Breast epithelium (tissue), 4 donors: ENCODE measurements at regions not wholly inside any gene's neighbourhood (a gene's known extent, or its start where the extent isn't known, plus 50 kb on each side); places are given as distances from the start of the nearest gene placed in this dataset.
"Not testable (repeated sequence)": the region's sequence is repeated elsewhere in the genome, so short reads cannot be mapped to it uniquely, and the experiment has no call there.

Source experiments
- DNase-seq, 2 donors: peaks; one replicate each; pipeline ENCODE4 v3.0.0-alpha.2; 2019; ENCODE audit warnings: low spot score in 2 of 2
- H3K27ac ChIP-seq, 2 donors: fragments of 200-600 bp; sonication (generic) in 1 of 2; one replicate each; pipeline ENCODE4 v1.5.1; 2016 to 2019; ENCODE audit warnings: mild to moderate bottlenecking in 1 of 2
- H3K27me3 ChIP-seq, 2 donors: fragments of 200-600 bp; sonication (generic) in 1 of 2; one replicate each; pipeline versions ENCODE4 v1.5.1 to v1.6.0; 2017 to 2019; ENCODE audit warnings: control low read depth in 1 of 2, mild to moderate bottlenecking in 1 of 2
- H3K36me3 ChIP-seq: fragments of 200-600 bp; one replicate; pipeline ENCODE4 v1.5.1; 2019
- H3K4me1 ChIP-seq, 2 donors: fragments of 200-600 bp; sonication (generic); one replicate each; pipeline ENCODE4 v1.5.1; 2016 to 2019; ENCODE audit warnings: control low read depth in 1 of 2
- H3K4me3 ChIP-seq, 3 donors: fragments of 200-600 bp; sonication (generic); 1 replicate in 2 of 3; 2 replicates in 1 of 3; pipeline ENCODE4 v1.5.1; 2016 to 2019; ENCODE audit warnings: mild to moderate bottlenecking in 3 of 3, moderate library complexity in 2 of 3
- H3K9me3 ChIP-seq, 2 donors: fragments of 200-600 bp; sonication (generic) in 1 of 2; one replicate each; pipeline ENCODE4 v1.5.1; 2016 to 2019; ENCODE audit warnings: control low read depth in 1 of 2
- POLR2A ChIP-seq: fragments of 450-650 bp; IDR thresholded peaks from one replicate; pipeline ENCODE4 v1.6.1; 2016; ENCODE audit warnings: antibody characterized with exemption, mild to moderate bottlenecking, moderate library complexity
- POLR2AphosphoS5 ChIP-seq, 3 donors: sonication (generic); formaldehyde crosslinking; IDR thresholded peaks; one replicate each; pipeline ENCODE4 v1.6.1; 2017; ENCODE audit warnings: antibody characterized with exemption in 3 of 3
- intact Hi-C: fragments of 100-400 bp; cut with DNase I; formaldehyde crosslinking; loops from one replicate; pipeline ENCODE4 v1.15.1; 2023; ENCODE audit warnings: low total_unique reads
- TF ChIP-seq, protein P1 (sequence below), 3 donors: fragments of 450-650 bp; IDR thresholded peaks; one replicate each; pipeline ENCODE4 v1.5.1; 2016 to 2017; ENCODE audit warnings: antibody characterized with exemption in 3 of 3, mild to moderate bottlenecking in 3 of 3, moderate library complexity in 3 of 3

DNA sequence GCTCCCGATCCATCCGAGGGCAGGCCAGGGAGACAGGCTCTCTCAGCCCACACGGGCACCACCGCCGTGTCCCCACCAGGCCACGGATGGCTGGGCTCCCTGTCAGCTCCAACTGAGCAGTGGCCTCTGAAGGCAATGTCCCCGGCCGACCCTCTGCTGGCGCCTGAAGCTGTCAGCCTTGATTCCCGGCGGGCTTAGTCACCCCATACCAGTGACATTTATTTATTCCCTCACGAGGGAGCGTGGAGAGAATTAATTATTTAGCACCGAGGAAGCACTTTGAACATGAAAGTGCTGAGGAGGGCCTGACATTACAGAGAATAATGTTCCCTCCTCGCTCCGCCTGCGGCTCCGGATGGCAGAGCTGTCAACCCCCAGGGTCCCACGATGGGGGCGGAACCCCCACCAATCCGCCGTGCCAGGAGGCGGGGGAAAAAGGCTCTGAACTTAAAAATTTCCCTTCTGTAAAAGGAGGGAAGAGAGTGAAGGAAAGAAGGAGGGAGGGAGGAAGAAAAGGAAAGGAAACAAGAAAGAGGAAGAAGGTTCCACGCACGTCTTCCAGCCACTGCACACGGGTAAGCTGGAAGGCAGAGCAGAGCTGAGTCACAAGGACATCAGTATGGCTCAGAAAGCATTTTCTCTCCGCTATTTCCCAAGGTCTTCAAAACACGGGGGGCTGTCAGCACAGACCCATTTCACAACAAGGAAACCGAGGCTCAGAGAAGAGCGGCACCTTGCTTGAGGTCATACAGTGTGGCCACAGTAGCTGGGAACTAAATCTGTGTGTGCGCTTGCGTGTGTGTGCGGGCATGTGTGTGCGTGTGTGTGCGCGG, 108.7 kb upstream of the NCOR2 start:
- H3K4me1 ChIP-seq: peaks cover 2 to 8% of the 10 kb centered on the region in 2 donors
- H3K4me3 ChIP-seq: peak overlapping the region in 2 of 3 donors; percentile 5 to 48
- TF ChIP-seq POLR2A (no peak), POLR2AphosphoS5 (IDR thresholded peaks at IDR 0.05) (peak in 1 of 3 donors; percentile 43)
- no peak for DNase-seq
- no peaks in the 10 kb centered on the region for H3K36me3 ChIP-seq
- peak overlapping the region; percentile 25 to 38 for H3K27ac ChIP-seq
- intact Hi-C loops: no loop called here
- H3K9me3 ChIP-seq: no peaks in the 10 kb centered on the region
- H3K27me3 ChIP-seq: no peaks in the 10 kb centered on the region

DNA sequence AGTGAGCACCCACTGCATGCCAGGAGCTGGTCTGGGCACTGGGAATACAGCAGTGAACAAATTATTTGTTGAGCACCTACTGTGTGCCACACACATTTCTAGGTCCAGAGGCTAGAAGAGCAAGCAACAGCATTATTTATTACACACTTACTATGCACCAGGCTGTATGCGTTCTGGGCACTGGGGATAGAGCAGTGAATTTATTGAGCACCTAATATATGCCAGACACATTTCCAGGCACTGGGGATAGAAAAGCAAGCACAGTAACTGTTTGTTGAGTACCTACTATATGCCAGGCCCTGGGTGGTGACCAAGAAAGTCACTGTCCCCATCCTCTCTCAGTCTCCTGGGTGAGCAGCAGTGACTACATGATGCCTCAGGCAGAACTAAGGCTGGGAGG, 107.5 kb upstream of the NCOR2 start:
- H3K27ac ChIP-seq: no peak overlapping the region
- no peaks in the 10 kb centered on the region for H3K36me3 ChIP-seq
- intact Hi-C loops: no loop called here
- TF ChIP-seq POLR2AphosphoS5 (IDR thresholded peaks at IDR 0.05) (no peak), POLR2A (no peak)
- TF ChIP-seq, protein P1, sequence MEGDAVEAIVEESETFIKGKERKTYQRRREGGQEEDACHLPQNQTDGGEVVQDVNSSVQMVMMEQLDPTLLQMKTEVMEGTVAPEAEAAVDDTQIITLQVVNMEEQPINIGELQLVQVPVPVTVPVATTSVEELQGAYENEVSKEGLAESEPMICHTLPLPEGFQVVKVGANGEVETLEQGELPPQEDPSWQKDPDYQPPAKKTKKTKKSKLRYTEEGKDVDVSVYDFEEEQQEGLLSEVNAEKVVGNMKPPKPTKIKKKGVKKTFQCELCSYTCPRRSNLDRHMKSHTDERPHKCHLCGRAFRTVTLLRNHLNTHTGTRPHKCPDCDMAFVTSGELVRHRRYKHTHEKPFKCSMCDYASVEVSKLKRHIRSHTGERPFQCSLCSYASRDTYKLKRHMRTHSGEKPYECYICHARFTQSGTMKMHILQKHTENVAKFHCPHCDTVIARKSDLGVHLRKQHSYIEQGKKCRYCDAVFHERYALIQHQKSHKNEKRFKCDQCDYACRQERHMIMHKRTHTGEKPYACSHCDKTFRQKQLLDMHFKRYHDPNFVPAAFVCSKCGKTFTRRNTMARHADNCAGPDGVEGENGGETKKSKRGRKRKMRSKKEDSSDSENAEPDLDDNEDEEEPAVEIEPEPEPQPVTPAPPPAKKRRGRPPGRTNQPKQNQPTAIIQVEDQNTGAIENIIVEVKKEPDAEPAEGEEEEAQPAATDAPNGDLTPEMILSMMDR (IDR thresholded peaks at IDR 0.05): no peak
- peaks cover 2 to 6% of the 10 kb centered on the region in 2 donors for H3K4me1 ChIP-seq
- no peaks in the 10 kb centered on the region for H3K9me3 ChIP-seq
- no peaks in the 10 kb centered on the region for H3K27me3 ChIP-seq
- DNase-seq: no peak
- no peak overlapping the region for H3K4me3 ChIP-seq

DNA sequence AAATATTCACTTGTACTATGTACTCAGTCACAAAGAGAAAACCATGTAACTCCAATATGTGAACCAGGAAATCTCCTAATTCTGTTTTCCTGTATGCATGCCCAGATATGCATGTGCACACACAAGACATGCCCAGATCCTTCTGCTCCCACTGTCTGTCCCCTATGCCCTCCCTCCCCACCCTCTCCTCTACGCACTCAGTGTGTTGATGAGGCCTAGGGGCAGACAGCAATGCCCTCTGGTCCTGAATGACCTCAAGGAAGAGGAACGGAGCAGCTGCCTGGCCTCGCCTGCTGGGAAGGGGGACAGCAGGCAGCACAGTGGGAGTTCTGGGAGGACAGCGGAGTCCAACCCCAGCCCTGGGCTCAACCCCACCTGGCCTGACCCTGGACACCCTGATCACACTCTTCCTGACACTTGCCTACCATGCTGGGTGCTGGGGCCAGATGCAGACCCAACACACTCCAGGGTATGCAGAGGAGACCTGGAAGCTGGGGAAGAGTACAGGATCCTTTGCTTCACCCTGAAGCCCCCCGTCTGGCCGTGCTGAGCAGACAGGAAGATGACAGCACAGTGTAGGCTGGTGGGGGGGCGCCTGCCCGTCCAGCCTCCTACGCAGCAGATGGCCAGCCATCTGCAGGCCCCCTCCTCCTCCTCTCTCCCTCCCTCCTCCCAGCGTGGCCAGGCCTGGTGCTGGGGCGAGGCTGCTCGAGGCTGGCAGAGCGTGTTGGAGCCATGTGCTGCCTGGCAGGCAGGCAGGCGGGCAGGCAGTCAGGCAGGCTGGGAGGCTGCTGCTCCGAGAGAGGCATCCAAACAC, 106.6 kb upstream of the NCOR2 start:
- peak overlapping the region in 1 of 2 donors; percentile 43 for H3K27ac ChIP-seq
- H3K36me3 ChIP-seq: no peaks in the 10 kb centered on the region
- no peak for DNase-seq
- H3K9me3 ChIP-seq: no peaks in the 10 kb centered on the region
- no peaks in the 10 kb centered on the region for H3K27me3 ChIP-seq
- TF ChIP-seq, protein P1 (IDR thresholded peaks at IDR 0.05): no peak
- no peak for TF ChIP-seq POLR2A
- TF ChIP-seq POLR2AphosphoS5 (IDR thresholded peaks at IDR 0.05): no peak
- intact Hi-C loops: no loop called here
- no peaks in the 10 kb centered on the region for H3K4me1 ChIP-seq
- H3K4me3 ChIP-seq: no peak overlapping the region

DNA sequence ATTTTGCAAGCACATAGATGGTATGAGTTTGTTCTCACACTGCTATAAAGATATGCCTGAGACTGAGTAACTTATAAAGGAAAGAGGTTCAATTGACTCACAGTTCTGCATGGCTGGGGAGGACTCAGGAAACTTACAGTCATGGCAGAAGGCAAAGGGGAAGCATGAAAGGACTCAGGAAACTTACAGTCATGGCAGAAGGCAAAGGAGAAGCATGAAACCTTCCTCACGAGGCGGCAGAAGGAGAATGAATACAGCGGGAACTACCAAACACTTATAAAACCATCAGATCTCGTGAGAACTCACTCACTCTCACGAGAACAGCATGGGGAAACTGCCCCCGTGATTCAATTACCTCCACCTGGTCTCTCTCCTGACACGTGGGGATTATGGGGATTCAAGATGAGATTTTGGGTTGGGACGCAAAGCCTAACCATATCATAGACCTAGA, 101.9 kb upstream of the NCOR2 start:
- intact Hi-C loops, H3K27me3 ChIP-seq, H3K4me3 ChIP-seq, H3K36me3 ChIP-seq, DNase-seq, H3K4me1 ChIP-seq, H3K9me3 ChIP-seq, H3K27ac ChIP-seq: not testable (repeated sequence)

DNA sequence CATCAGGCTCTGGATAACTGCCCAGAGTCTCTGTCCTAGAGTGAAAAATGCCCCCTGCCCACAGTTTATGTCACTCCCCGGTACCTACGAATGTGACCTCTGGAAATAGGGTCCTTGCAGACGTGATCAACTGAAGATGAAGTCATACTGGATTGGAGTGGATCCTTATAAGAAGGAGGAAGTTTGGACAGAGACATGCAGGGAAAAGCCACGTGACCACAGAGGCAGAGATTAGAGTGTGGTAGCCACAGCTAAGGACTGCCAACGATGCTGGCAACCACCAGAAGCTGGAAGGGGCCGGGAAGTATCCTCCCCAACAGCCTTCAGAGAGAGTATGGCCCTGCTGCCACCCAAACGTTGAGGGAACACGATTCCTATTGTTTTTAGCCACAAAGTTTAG, 101.2 kb upstream of the NCOR2 start:
- Histone ChIP-seq H3K4me3 (no peak overlapping the region), H3K27me3 (no peaks in the 10 kb centered on the region), H3K9me3 (peaks cover 0 to 6% of the 10 kb centered on the region in 2 donors), H3K4me1 (no peaks in the 10 kb centered on the region), H3K36me3 (no peaks in the 10 kb centered on the region), H3K27ac (peak overlapping the region in 1 of 2 donors; percentile 3)
- intact Hi-C loops: no loop called here
- DNase-seq: no peak
- TF ChIP-seq POLR2A (no peak), POLR2AphosphoS5 (IDR thresholded peaks at IDR 0.05) (no peak)
- TF ChIP-seq, protein P1 (IDR thresholded peaks at IDR 0.05): no peak
